ENCODE measurements at regions not wholly inside any gene's neighbourhood (a gene's known extent, or its start where the extent isn't known, plus 50 kb on each side); places are given as distances from the start of the nearest gene placed in this dataset.

- no peak overlapping the region for H3K4me3 Mint-ChIP-seq
- H3K9me3 Mint-ChIP-seq, result peaks cover 4% of the 10 kb centered on the region
- H3K27ac Mint-ChIP-seq, result peak overlapping the region; percentile 80
- no peaks in the 10 kb centered on the region for H3K27me3 Mint-ChIP-seq
- DNase-seq (ENCODE audit: extremely low spot score, unreplicated experiment), result no peak
- H3K36me3 Mint-ChIP-seq, result peaks cover 4% of the 10 kb centered on the region
- TF ChIP-seq CTCF (conservative IDR thresholded peaks at IDR 0.05), result no peak
- no peaks in the 10 kb centered on the region for H3K4me1 Mint-ChIP-seq (ENCODE audit: unreplicated experiment)
These were observed 149.3 kb upstream of the FAM3C start for GRCh38 chr7:121545418-121545817.

GRCh38 chr7:121544726-121545125, 148.6 kb upstream of the FAM3C start:
- Mint-ChIP-seq H3K27me3 (no peaks in the 10 kb centered on the region), H3K36me3 (peaks cover 4% of the 10 kb centered on the region), H3K9me3 (peaks cover 4% of the 10 kb centered on the region), H3K4me3 (peak overlapping the region; percentile 34), H3K4me1 (ENCODE audit: unreplicated experiment) (no peaks in the 10 kb centered on the region), H3K27ac (peak overlapping the region; percentile 80)
- no peak for DNase-seq (ENCODE audit: extremely low spot score, unreplicated experiment)
- TF ChIP-seq CTCF (conservative IDR thresholded peaks at IDR 0.05), result no peak

GRCh38 chr7:121544238-121544637, 148.1 kb upstream of the FAM3C start:
- TF ChIP-seq CTCF (conservative IDR thresholded peaks at IDR 0.05), result no peak
- no peak overlapping the region for H3K4me3 Mint-ChIP-seq
- no peaks in the 10 kb centered on the region for H3K4me1 Mint-ChIP-seq (ENCODE audit: unreplicated experiment)
- peaks cover 4% of the 10 kb centered on the region for H3K9me3 Mint-ChIP-seq
- H3K36me3 Mint-ChIP-seq, result peaks cover 4% of the 10 kb centered on the region
- no peak for DNase-seq (ENCODE audit: extremely low spot score, unreplicated experiment)
- no peaks in the 10 kb centered on the region for H3K27me3 Mint-ChIP-seq
- no peak overlapping the region for H3K27ac Mint-ChIP-seq

- H3K4me1 Mint-ChIP-seq (ENCODE audit: unreplicated experiment), result no peaks in the 10 kb centered on the region
These were observed 145.3 kb upstream of the FAM3C start for GRCh38 chr7:121541457-121541856.

GRCh38 chr7:121540138-121540537, 144.0 kb upstream of the FAM3C start:
- Mint-ChIP-seq H3K4me1 (ENCODE audit: unreplicated experiment) (no peaks in the 10 kb centered on the region), H3K27me3 (no peaks in the 10 kb centered on the region), H3K9me3 (peaks cover 4% of the 10 kb centered on the region), H3K27ac (no peak overlapping the region), H3K36me3 (peaks cover 4% of the 10 kb centered on the region), H3K4me3 (no peak overlapping the region)
- DNase-seq (ENCODE audit: extremely low spot score, unreplicated experiment), result no peak
- no peak for TF ChIP-seq CTCF (conservative IDR thresholded peaks at IDR 0.05)

More at GRCh38 chr7:121541457-121541856, 145.3 kb upstream of the FAM3C start:
- Mint-ChIP-seq H3K27me3 (no peaks in the 10 kb centered on the region), H3K9me3 (peaks cover 8% of the 10 kb centered on the region), H3K27ac (peak overlapping the region; percentile 46), H3K4me3 (peak overlapping the region; percentile 37), H3K36me3 (peaks cover 4% of the 10 kb centered on the region)
- TF ChIP-seq CTCF (conservative IDR thresholded peaks at IDR 0.05), result no peak
- no peak for DNase-seq (ENCODE audit: extremely low spot score, unreplicated experiment)

GRCh38 chr7:121537031-121537430, 140.9 kb upstream of the FAM3C start:
- H3K4me1 Mint-ChIP-seq (ENCODE audit: unreplicated experiment), result no peaks in the 10 kb centered on the region

More at GRCh38 chr7:121537031-121537430, 140.9 kb upstream of the FAM3C start:
- DNase-seq (ENCODE audit: extremely low spot score, unreplicated experiment), result no peak
- H3K4me3 Mint-ChIP-seq, result no peak overlapping the region
- no peaks in the 10 kb centered on the region for H3K27me3 Mint-ChIP-seq
- peaks cover 4% of the 10 kb centered on the region for H3K36me3 Mint-ChIP-seq
- H3K27ac Mint-ChIP-seq, result no peak overlapping the region
- peaks cover 6% of the 10 kb centered on the region for H3K9me3 Mint-ChIP-seq
- TF ChIP-seq CTCF (conservative IDR thresholded peaks at IDR 0.05), result no peak

All from type B pancreatic cell (in vitro differentiated cells).